ENCODE measurements at regions not wholly inside any gene's neighbourhood (a gene's known extent, or its start where the extent isn't known, plus 50 kb on each side); places are given as distances from the start of the nearest gene placed in this dataset.

DNA sequence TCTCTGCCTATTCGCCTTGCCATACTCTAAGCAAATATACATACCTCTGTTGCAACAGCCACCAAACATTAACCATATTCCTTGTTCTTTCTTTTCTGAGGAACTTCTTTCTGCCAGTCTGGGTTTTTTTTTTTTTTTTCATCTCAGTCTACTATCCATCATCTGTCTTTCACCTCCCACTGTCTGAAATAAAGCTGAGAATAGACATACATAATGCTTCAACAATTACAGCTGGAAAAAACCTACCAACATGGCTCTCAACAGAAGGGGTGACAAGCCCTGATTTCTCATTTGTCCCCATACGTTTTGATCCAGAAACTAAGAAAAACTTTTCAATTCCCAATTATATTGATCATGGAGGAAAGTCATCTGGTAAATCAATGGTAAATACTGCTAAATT lies 728.8 kb upstream of the POU3F3 start:
- Histone ChIP-seq H3K27ac (ENCODE audit: insufficient read depth in 1 of 2, low read depth in 1 of 2, low read length in 2 of 2, poor library complexity in 1 of 2, severe bottlenecking in 2 of 2) (no peak overlapping the region), H3K9me3 (ENCODE audit: control extremely low read depth in 1 of 5, control insufficient read depth in 4 of 5, insufficient read depth in 2 of 5, low read depth in 1 of 5, low read length in 4 of 5) (no peaks in the 10 kb centered on the region), H3K36me3 (ENCODE audit: control insufficient read depth in 4 of 4, insufficient read depth in 4 of 4, low read length in 3 of 4) (no peaks in the 10 kb centered on the region), H3K27me3 (replicated peaks in 2 of 5; ENCODE audit: control insufficient read depth in 4 of 5, insufficient read depth in 5 of 5, low read length in 4 of 5) (no peaks in the 10 kb centered on the region), H3K4me1 (ENCODE audit: control extremely low read depth in 1 of 4, control insufficient read depth in 4 of 4, insufficient read depth in 4 of 4, low read length in 3 of 4) (no peaks in the 10 kb centered on the region), H3K4me3 (ENCODE audit: control insufficient read depth in 1 of 7, extremely low read depth in 1 of 7, insufficient read depth in 4 of 7, low read depth in 2 of 7, low read length in 6 of 7) (no peak overlapping the region)
- 88% methylated on average over 1 of the region's 2 CpGs for WGBS (ENCODE audit: insufficient coverage)
- ChIA-PET CTCF (no interaction called here), POLR2A (no interaction called here)
- no peak for DNase-seq

DNA sequence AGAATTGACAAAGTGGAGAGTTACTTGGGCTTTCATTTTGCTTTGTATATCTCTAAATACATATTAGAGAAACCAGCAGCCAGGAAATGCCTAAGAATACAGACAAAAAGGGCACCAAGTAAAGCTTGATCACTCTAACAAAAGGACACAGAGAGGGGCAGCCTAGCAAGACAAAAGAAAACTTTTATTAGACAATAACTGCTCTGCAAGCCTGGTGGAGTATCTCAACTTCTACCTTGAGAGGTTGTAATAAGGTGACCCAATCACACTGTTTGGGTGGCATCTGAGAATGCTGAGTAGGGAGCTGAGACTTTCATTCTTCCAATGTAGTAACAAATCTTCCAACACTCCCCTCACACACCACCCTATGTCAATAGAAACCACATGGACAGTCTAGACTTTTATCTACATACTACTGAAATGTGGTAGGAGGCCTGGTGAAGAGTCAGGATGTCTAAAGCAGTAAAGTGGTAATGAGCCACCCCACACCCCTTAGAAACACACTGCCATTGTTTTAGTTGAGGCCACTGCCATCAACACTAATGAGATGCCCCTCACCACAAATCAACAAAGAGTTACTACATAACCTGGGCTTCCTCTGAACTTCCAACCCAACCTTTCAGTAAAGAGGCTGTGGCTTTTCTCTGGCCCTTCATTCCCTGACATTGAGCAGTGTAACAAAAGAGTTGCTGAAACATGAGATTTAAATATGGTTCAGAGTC lies 726.7 kb upstream of the POU3F3 start:
- DNase-seq = no peak
- POLR2A ChIA-PET = no interaction called here
- CTCF ChIA-PET = no interaction called here
- no peak overlapping the region for H3K4me3 ChIP-seq (ENCODE audit: control insufficient read depth in 1 of 7, extremely low read depth in 1 of 7, insufficient read depth in 4 of 7, low read depth in 2 of 7, low read length in 6 of 7)
- H3K9me3 ChIP-seq (ENCODE audit: control extremely low read depth in 1 of 5, control insufficient read depth in 4 of 5, insufficient read depth in 2 of 5, low read depth in 1 of 5, low read length in 4 of 5) = no peaks in the 10 kb centered on the region
- H3K4me1 ChIP-seq (ENCODE audit: control extremely low read depth in 1 of 4, control insufficient read depth in 4 of 4, insufficient read depth in 4 of 4, low read length in 3 of 4) = no peaks in the 10 kb centered on the region
- H3K27me3 ChIP-seq (replicated peaks in 2 of 5; ENCODE audit: control insufficient read depth in 4 of 5, insufficient read depth in 5 of 5, low read length in 4 of 5) = no peaks in the 10 kb centered on the region
- no peak overlapping the region for H3K27ac ChIP-seq (ENCODE audit: insufficient read depth in 1 of 2, low read depth in 1 of 2, low read length in 2 of 2, poor library complexity in 1 of 2, severe bottlenecking in 2 of 2)
- H3K36me3 ChIP-seq (ENCODE audit: control insufficient read depth in 4 of 4, insufficient read depth in 4 of 4, low read length in 3 of 4) = no peaks in the 10 kb centered on the region

DNA sequence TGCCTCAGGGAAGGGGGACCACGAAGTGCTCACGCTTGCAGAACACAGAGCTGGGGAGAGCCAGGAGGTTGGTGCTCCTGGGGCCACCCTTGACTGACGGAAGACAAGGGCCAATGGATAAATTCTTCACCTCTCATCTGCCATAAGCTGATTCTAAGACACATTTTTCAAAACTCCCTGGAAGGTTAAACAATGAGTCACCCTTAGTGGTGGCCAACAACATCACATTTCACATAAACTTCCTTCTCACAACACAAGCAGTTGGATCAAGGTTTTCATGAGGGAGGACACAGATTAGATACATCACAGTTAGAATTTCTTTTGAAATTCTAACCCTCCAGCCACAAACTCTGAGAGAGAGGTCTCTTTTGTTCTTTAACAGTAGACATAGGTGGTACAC lies 713.6 kb upstream of the POU3F3 start:
- H3K4me1 ChIP-seq (ENCODE audit: control extremely low read depth in 1 of 4, control insufficient read depth in 4 of 4, insufficient read depth in 4 of 4, low read length in 3 of 4) = no peaks in the 10 kb centered on the region
- no peak overlapping the region for H3K4me3 ChIP-seq (ENCODE audit: control insufficient read depth in 1 of 7, extremely low read depth in 1 of 7, insufficient read depth in 4 of 7, low read depth in 2 of 7, low read length in 6 of 7)
- ChIA-PET POLR2A (no interaction called here), CTCF (no interaction called here)
- no peaks in the 10 kb centered on the region for H3K36me3 ChIP-seq (ENCODE audit: control insufficient read depth in 4 of 4, insufficient read depth in 4 of 4, low read length in 3 of 4)
- no peaks in the 10 kb centered on the region for H3K27me3 ChIP-seq (replicated peaks in 2 of 5; ENCODE audit: control insufficient read depth in 4 of 5, insufficient read depth in 5 of 5, low read length in 4 of 5)
- 92% methylated on average over 2 of the region's 3 CpGs for WGBS (ENCODE audit: insufficient coverage)
- H3K9me3 ChIP-seq (ENCODE audit: control extremely low read depth in 1 of 5, control insufficient read depth in 4 of 5, insufficient read depth in 2 of 5, low read depth in 1 of 5, low read length in 4 of 5) = peaks cover 0 to 1% (median 0%) of the 10 kb centered on the region in 5 experiments
- H3K27ac ChIP-seq (ENCODE audit: insufficient read depth in 1 of 2, low read depth in 1 of 2, low read length in 2 of 2, poor library complexity in 1 of 2, severe bottlenecking in 2 of 2) = no peak overlapping the region
- DNase-seq = no peak

DNA sequence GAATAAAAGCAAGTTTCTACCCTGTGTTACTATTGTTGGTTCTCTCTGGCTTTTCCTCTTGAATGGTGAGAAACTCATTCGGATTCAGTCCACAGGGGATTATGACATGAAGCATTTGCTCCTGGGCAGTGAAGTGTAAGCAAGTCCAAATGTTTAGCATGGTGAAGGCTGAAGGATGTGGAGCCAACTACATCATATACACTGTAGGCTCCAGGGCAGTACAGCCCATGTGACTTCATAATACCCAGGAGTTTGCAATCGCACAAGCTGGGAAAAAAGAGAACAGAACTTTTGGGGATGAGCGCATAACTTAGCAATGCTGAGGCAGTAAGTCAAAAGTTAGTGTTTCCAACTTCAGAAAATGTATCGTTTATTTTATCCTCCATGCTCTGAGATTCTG lies 695.7 kb upstream of the POU3F3 start:
- H3K36me3 ChIP-seq (ENCODE audit: control insufficient read depth in 4 of 4, insufficient read depth in 4 of 4, low read length in 3 of 4) = no peaks in the 10 kb centered on the region
- H3K27ac ChIP-seq (ENCODE audit: insufficient read depth in 1 of 2, low read depth in 1 of 2, low read length in 2 of 2, poor library complexity in 1 of 2, severe bottlenecking in 2 of 2) = no peak overlapping the region
- CTCF ChIA-PET = no interaction called here
- no peaks in the 10 kb centered on the region for H3K4me1 ChIP-seq (ENCODE audit: control extremely low read depth in 1 of 4, control insufficient read depth in 4 of 4, insufficient read depth in 4 of 4, low read length in 3 of 4)
- H3K4me3 ChIP-seq (ENCODE audit: control insufficient read depth in 1 of 7, extremely low read depth in 1 of 7, insufficient read depth in 4 of 7, low read depth in 2 of 7, low read length in 6 of 7) = no peak overlapping the region
- no peaks in the 10 kb centered on the region for H3K27me3 ChIP-seq (replicated peaks in 2 of 5; ENCODE audit: control insufficient read depth in 4 of 5, insufficient read depth in 5 of 5, low read length in 4 of 5)
- WGBS (ENCODE audit: insufficient coverage) = 97% methylated on average over 3 of the region's 4 CpGs
- no peak for DNase-seq
- no peaks in the 10 kb centered on the region for H3K9me3 ChIP-seq (ENCODE audit: control extremely low read depth in 1 of 5, control insufficient read depth in 4 of 5, insufficient read depth in 2 of 5, low read depth in 1 of 5, low read length in 4 of 5)
- POLR2A ChIA-PET = no interaction called here

DNA sequence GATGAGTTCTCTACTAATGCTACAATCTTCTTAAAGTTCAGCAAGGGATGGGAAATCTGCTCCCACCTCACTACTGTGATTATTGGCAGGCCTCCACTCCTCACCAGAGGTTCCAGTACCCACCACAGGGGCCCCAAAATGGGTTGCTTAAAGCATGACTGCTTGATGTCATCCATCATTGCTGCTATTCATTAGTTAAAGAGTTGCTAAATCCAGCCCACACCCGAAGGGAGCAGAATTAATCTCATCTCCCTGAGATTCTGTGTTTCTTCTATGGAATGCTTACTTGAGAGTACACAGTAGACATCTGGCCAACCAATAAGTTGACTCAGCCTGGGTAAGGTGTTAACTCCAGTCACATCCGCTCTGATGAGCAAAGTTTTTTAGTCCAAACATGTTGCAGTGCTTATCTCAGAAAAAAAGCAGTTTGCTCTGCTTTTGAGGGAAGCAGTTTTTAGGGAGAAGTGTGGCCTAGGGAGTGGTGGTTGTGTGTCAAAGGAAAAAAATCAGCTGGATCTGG lies 690.2 kb upstream of the POU3F3 start:
- POLR2A ChIA-PET = no interaction called here
- Histone ChIP-seq H3K9me3 (ENCODE audit: control extremely low read depth in 1 of 5, control insufficient read depth in 4 of 5, insufficient read depth in 2 of 5, low read depth in 1 of 5, low read length in 4 of 5) (no peaks in the 10 kb centered on the region), H3K4me3 (ENCODE audit: control insufficient read depth in 1 of 7, extremely low read depth in 1 of 7, insufficient read depth in 4 of 7, low read depth in 2 of 7, low read length in 6 of 7) (no peak overlapping the region), H3K4me1 (ENCODE audit: control extremely low read depth in 1 of 4, control insufficient read depth in 4 of 4, insufficient read depth in 4 of 4, low read length in 3 of 4) (no peaks in the 10 kb centered on the region), H3K27ac (ENCODE audit: insufficient read depth in 1 of 2, low read depth in 1 of 2, low read length in 2 of 2, poor library complexity in 1 of 2, severe bottlenecking in 2 of 2) (no peak overlapping the region), H3K36me3 (ENCODE audit: control insufficient read depth in 4 of 4, insufficient read depth in 4 of 4, low read length in 3 of 4) (no peaks in the 10 kb centered on the region), H3K27me3 (replicated peaks in 2 of 5; ENCODE audit: control insufficient read depth in 4 of 5, insufficient read depth in 5 of 5, low read length in 4 of 5) (no peaks in the 10 kb centered on the region)
- WGBS (ENCODE audit: insufficient coverage) = 90% methylated on average over 2 of the region's 2 CpGs
- DNase-seq = no peak
- CTCF ChIA-PET = no interaction called here

DNA sequence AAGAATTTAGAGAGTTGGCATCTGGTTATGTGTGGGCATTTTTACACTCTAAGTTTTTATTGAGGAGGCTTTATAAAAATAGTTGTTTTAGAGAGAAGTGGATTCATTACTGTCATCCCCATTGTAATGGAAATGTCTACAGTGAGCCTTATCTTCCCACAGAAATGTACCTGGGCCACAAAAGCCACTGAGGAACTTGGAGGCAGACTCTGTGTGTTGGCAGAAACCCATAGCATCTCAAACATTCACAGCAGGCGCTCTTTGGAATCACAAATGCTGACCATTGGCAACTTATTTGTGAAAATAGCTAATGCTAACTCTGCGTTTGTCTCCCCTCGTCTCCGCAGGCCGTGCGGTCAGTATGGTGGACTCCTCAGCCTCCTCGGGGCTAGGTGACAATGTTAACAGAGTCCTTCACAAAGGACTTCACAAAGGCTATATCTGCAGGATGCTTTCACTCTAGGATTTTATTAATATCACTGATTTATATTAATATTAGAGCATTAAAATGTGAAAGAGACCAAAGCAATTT lies 689.1 kb upstream of the POU3F3 start:
- H3K27ac ChIP-seq (ENCODE audit: insufficient read depth in 1 of 2, low read depth in 1 of 2, low read length in 2 of 2, poor library complexity in 1 of 2, severe bottlenecking in 2 of 2) = no peak overlapping the region
- H3K4me3 ChIP-seq (ENCODE audit: control insufficient read depth in 1 of 7, extremely low read depth in 1 of 7, insufficient read depth in 4 of 7, low read depth in 2 of 7, low read length in 6 of 7) = no peak overlapping the region
- no peaks in the 10 kb centered on the region for H3K27me3 ChIP-seq (replicated peaks in 2 of 5; ENCODE audit: control insufficient read depth in 4 of 5, insufficient read depth in 5 of 5, low read length in 4 of 5)
- CTCF ChIA-PET = no interaction called here
- no peaks in the 10 kb centered on the region for H3K36me3 ChIP-seq (ENCODE audit: control insufficient read depth in 4 of 4, insufficient read depth in 4 of 4, low read length in 3 of 4)
- POLR2A ChIA-PET = interaction anchor here (0.6 kb wide), 1 partner anchor 13 kb away, joined by 4 read pairs; no protein-coding TSS in a partner anchor
- no peak for DNase-seq
- WGBS (ENCODE audit: insufficient coverage) = 82% methylated on average over 4 of the region's 7 CpGs
- no peaks in the 10 kb centered on the region for H3K9me3 ChIP-seq (ENCODE audit: control extremely low read depth in 1 of 5, control insufficient read depth in 4 of 5, insufficient read depth in 2 of 5, low read depth in 1 of 5, low read length in 4 of 5)
- no peaks in the 10 kb centered on the region for H3K4me1 ChIP-seq (ENCODE audit: control extremely low read depth in 1 of 4, control insufficient read depth in 4 of 4, insufficient read depth in 4 of 4, low read length in 3 of 4)

DNA sequence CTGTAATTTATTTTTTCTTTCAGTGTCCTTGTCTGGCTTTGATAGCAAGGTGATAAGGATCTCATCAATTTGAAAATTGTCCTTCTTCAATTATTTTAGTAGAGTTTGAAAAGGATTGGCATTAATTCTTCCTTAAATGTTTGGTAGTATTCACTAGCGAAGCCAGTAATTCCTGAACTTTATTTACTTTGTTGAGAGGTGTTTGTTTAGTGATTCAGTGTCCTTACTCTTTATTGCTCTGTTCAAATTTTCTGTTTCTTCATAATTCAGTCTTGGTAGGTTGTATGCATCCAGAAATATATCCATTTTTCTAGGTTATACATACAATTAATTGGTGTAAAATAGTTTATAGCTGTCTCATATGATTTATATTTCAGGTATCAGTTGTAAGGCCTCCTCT lies 676.7 kb upstream of the POU3F3 start:
- H3K4me1 ChIP-seq (ENCODE audit: control extremely low read depth in 1 of 4, control insufficient read depth in 4 of 4, insufficient read depth in 4 of 4, low read length in 3 of 4) = no peaks in the 10 kb centered on the region
- ChIA-PET CTCF (no interaction called here), POLR2A (no interaction called here)
- H3K27me3 ChIP-seq (replicated peaks in 2 of 5; ENCODE audit: control insufficient read depth in 4 of 5, insufficient read depth in 5 of 5, low read length in 4 of 5) = no peaks in the 10 kb centered on the region
- WGBS (ENCODE audit: insufficient coverage) = 80% methylated on average over 1 of the region's 1 CpG
- H3K9me3 ChIP-seq (ENCODE audit: control extremely low read depth in 1 of 5, control insufficient read depth in 4 of 5, insufficient read depth in 2 of 5, low read depth in 1 of 5, low read length in 4 of 5) = peaks cover 0 to 10% (median 5%) of the 10 kb centered on the region in 5 experiments
- H3K27ac ChIP-seq (ENCODE audit: insufficient read depth in 1 of 2, low read depth in 1 of 2, low read length in 2 of 2, poor library complexity in 1 of 2, severe bottlenecking in 2 of 2) = no peak overlapping the region
- DNase-seq = no peak
- H3K4me3 ChIP-seq (ENCODE audit: control insufficient read depth in 1 of 7, extremely low read depth in 1 of 7, insufficient read depth in 4 of 7, low read depth in 2 of 7, low read length in 6 of 7) = no peak overlapping the region
- H3K36me3 ChIP-seq (ENCODE audit: control insufficient read depth in 4 of 4, insufficient read depth in 4 of 4, low read length in 3 of 4) = no peaks in the 10 kb centered on the region

Measured in common myeloid progenitor, CD34-positive (primary cell).